ENCODE measurements at regions not wholly inside any gene's neighbourhood (a gene's known extent, or its start where the extent isn't known, plus 50 kb on each side); places are given as distances from the start of the nearest gene placed in this dataset.

DNA sequence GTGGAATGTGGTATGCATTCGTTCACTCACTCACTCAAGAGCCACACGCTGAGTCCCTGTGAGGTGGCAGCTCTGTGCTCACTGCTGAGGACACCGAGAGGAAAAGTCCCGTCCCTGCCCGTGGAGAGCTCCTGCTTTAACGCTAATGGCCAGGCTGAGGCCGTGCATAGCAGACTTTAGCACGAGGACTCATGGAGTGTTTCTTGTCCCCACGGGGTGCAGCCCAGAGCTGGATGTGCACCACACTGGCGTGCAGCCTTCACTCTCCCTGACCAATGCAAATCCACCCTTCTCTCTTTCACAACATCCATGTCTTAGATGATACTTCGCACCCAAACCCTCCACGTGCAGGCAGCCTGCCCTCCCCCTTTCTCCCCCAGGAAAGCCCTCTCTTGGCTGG is 159.6 kb upstream of the ZNF536 start:
- ATAC-seq: no peak
- Mint-ChIP-seq H3K9me3 (ENCODE audit: low read depth) (no peaks in the 10 kb centered on the region), H3K27ac (no peak overlapping the region), H3K4me1 (peaks cover 5% of the 10 kb centered on the region), H3K27me3 (peaks cover 4% of the 10 kb centered on the region), H3K4me3 (no peak overlapping the region), H3K36me3 (no peaks in the 10 kb centered on the region)
- CTCF ChIA-PET: no interaction called here
- DNase-seq: no peak

DNA sequence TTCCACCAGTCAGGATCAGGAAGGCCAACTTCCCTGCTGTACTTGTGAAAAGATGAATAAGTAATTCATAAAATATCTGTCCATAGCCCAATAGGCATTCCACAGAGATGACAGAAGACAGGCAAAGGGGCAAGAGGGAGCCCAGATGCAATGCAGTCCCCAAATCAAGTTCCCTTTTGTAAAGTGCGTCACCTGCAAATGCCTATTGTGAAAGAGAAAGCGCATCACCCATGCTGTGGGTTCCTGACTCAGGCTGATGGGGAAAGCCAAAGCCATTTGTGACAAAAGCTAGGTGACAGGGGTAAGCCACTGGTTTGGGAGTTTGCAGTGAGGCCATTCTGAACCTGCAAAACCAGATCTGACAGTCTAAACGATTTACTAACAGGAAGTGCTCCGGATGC is 157.5 kb upstream of the ZNF536 start:
- ATAC-seq (peak; percentile 51), DNase-seq (peak; percentile 66)
- Mint-ChIP-seq H3K9me3 (ENCODE audit: low read depth) (no peaks in the 10 kb centered on the region), H3K4me1 (peaks cover 5% of the 10 kb centered on the region), H3K4me3 (no peak overlapping the region), H3K27me3 (peaks cover 4% of the 10 kb centered on the region), H3K36me3 (no peaks in the 10 kb centered on the region), H3K27ac (no peak overlapping the region)
- CTCF ChIA-PET: no interaction called here

GRCh38 chr19:30215248-30215647 is 156.9 kb upstream of the ZNF536 start:
- ATAC-seq (no peak), DNase-seq (no peak)
- H3K36me3 Mint-ChIP-seq: no peaks in the 10 kb centered on the region
- peaks cover 4% of the 10 kb centered on the region for H3K27me3 Mint-ChIP-seq
- H3K27ac Mint-ChIP-seq: no peak overlapping the region
- H3K9me3 Mint-ChIP-seq (ENCODE audit: low read depth): no peaks in the 10 kb centered on the region
- no peak overlapping the region for H3K4me3 Mint-ChIP-seq
- peaks cover 5% of the 10 kb centered on the region for H3K4me1 Mint-ChIP-seq
- CTCF ChIA-PET: no interaction called here

DNA sequence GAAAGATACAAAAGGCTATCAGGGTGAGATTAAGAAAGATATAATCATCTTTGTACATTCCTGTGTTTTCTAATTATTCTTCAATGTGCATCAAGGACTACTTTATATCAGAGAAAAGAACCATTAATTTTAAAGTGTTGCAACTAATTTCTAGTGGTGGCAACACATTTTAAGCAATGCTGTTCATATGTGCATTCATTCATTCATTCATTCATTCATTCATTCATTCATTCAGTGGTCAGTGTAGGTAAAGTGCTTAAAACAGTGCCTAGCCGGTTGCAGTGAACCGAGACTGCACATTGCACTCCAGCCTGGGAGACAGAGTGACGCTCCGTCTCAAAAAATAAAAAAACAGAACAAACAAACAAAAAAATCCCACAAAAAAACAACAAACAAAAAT is 155.7 kb upstream of the ZNF536 start:
- DNase-seq: no peak
- H3K27ac Mint-ChIP-seq: no peak overlapping the region
- H3K36me3 Mint-ChIP-seq: no peaks in the 10 kb centered on the region
- H3K27me3 Mint-ChIP-seq: peaks cover 7% of the 10 kb centered on the region
- no peak overlapping the region for H3K4me3 Mint-ChIP-seq
- H3K9me3 Mint-ChIP-seq (ENCODE audit: low read depth): no peaks in the 10 kb centered on the region
- CTCF ChIA-PET: no interaction called here
- peaks cover 5% of the 10 kb centered on the region for H3K4me1 Mint-ChIP-seq
- ATAC-seq: no peak

DNA sequence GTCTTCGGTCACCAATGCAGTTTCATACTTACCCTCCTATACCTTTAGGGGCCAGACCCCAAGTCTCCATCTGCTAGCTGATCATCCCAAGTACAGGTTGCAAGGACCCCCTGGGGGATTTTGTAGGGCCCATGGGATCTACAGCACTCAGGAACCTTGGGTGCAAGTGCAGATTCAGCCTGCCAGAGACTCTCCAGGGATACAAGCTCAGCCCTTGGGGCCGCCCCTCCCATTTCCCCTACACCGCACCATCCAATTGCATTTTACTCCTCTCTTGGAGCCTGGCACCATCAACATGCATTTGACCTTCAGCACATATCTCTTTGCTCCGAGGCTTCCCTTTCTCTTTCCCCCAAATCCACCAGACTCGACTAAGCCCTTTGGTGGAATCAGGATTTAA is 154.7 kb upstream of the ZNF536 start:
- ATAC-seq (no peak), DNase-seq (no peak)
- H3K36me3 Mint-ChIP-seq: no peaks in the 10 kb centered on the region
- CTCF ChIA-PET: no interaction called here
- H3K9me3 Mint-ChIP-seq (ENCODE audit: low read depth): no peaks in the 10 kb centered on the region
- no peak overlapping the region for H3K4me3 Mint-ChIP-seq
- peaks cover 14% of the 10 kb centered on the region for H3K27me3 Mint-ChIP-seq
- H3K27ac Mint-ChIP-seq: no peak overlapping the region
- peaks cover 5% of the 10 kb centered on the region for H3K4me1 Mint-ChIP-seq

DNA sequence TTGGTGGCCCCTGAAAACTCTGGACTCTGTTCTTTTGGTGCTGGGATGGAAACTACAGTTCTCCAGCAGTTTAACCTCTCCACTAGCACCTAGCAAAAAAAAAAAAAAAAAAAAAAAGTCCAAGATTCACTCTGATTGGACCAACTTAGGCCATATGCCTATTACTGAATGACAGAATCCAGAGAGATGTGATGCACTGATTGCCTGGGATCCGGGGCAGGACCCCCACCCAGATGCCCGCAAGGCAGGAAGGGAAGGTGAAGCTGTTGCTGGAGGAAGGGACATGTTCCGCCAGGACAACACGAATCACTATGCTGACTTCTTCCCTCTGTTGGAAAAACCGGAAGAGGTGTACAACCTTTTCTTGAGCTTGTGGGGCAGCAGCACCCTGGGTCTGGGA is 152.5 kb upstream of the ZNF536 start:
- H3K4me3 Mint-ChIP-seq: no peak overlapping the region
- CTCF ChIA-PET: no interaction called here
- H3K4me1 Mint-ChIP-seq: peaks cover 4% of the 10 kb centered on the region
- peaks cover 33% of the 10 kb centered on the region for H3K27me3 Mint-ChIP-seq
- no peak for DNase-seq
- H3K36me3 Mint-ChIP-seq: no peaks in the 10 kb centered on the region
- H3K9me3 Mint-ChIP-seq (ENCODE audit: low read depth): no peaks in the 10 kb centered on the region
- no peak overlapping the region for H3K27ac Mint-ChIP-seq
- no peak for ATAC-seq

GRCh38 chr19:30221176-30221575 is 151.0 kb upstream of the ZNF536 start:
- Mint-ChIP-seq H3K27me3 (peaks cover 40% of the 10 kb centered on the region), H3K27ac (no peak overlapping the region), H3K36me3 (peaks cover 5% of the 10 kb centered on the region), H3K9me3 (ENCODE audit: low read depth) (no peaks in the 10 kb centered on the region), H3K4me3 (no peak overlapping the region), H3K4me1 (peaks cover 8% of the 10 kb centered on the region)
- CTCF ChIA-PET: interaction anchor here (0.8 kb wide), 1 partner anchor 12 kb away, joined by 3 read pairs; no protein-coding TSS in a partner anchor
- no peak for DNase-seq
- no peak for ATAC-seq

DNA sequence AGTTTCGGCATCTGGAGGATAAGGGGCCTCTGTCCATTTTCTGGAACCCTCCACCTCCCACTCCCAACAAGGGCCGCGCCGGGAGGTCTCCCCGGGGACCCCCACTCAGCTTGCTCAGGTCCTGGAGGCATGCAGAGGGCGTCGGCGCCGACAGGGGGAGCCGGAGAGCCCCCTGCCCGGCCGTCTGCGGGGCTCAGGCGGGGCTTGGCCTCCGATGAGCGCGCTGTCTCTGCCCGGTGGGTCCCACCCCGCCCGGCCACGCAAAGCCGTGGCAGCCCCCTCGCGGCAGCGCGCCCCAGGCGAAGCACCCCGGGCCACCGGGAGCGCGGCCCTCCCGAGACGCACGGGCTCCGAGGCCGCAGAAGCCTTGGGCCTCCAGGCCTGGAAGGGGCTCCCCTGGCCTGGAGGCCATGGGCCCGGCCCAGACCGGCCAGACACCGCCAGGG is 149.7 kb upstream of the ZNF536 start:
- peaks cover 50% of the 10 kb centered on the region for H3K27me3 Mint-ChIP-seq
- H3K4me3 Mint-ChIP-seq: no peak overlapping the region
- H3K27ac Mint-ChIP-seq: no peak overlapping the region
- H3K9me3 Mint-ChIP-seq (ENCODE audit: low read depth): no peaks in the 10 kb centered on the region
- CTCF ChIA-PET: no interaction called here
- DNase-seq: no peak
- peak; percentile 30 for ATAC-seq
- H3K4me1 Mint-ChIP-seq: peaks cover 15% of the 10 kb centered on the region
- H3K36me3 Mint-ChIP-seq: peaks cover 5% of the 10 kb centered on the region

DNA sequence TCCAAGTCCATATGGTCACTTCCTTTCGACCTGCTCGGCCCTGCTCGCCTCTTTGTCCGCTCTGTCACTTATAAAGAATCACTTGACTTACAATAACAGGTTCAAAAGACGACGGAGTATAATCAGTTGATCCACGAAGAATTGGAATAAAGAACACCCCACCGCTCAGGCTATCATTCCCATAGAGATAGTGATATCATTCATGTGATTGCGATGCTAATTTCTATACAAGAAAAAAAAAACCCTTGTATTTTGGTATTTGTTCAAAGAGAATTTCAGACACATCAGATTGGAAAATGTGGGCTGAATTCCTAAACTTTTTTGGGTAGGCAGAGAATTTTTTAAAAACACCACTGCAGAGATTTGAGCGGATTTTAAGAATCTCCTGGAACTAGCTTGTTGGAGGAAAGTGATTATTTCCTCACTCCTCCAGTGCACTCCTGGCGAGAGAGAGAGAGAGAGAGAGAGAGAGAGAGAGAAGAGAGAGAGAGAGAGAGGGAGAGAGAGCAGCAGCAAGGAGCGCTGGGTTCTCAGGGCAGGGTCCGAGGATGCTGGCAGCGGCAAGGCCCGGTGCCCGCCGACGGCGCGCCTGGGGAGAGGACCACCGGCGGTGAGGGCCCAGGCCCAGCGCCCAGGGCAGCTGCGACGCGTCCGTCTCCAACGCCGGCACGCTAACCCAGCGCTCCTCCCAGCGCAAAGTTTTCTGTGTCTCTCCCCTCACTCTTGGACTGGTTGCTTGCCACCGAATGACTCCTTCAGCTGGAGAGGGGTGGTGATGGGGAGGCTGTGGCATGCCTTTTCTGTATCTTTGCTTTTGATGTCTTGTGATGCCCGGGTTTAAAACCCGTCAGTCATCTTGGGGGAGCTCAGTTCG is 149.0 kb upstream of the ZNF536 start:
- peaks cover 5% of the 10 kb centered on the region for H3K36me3 Mint-ChIP-seq
- CTCF ChIA-PET: no interaction called here
- H3K27ac Mint-ChIP-seq: peak overlapping the region; percentile 59
- H3K4me1 Mint-ChIP-seq: peaks cover 15% of the 10 kb centered on the region
- DNase-seq (no peak), ATAC-seq (no peak)
- H3K9me3 Mint-ChIP-seq (ENCODE audit: low read depth): no peaks in the 10 kb centered on the region
- no peak overlapping the region for H3K4me3 Mint-ChIP-seq
- peaks cover 54% of the 10 kb centered on the region for H3K27me3 Mint-ChIP-seq

GRCh38 chr19:30223866-30224688 is 148.1 kb upstream of the ZNF536 start:
- H3K9me3 Mint-ChIP-seq (ENCODE audit: low read depth): no peaks in the 10 kb centered on the region
- peak overlapping the region; percentile 74 for H3K27ac Mint-ChIP-seq
- peaks cover 62% of the 10 kb centered on the region for H3K27me3 Mint-ChIP-seq
- CTCF ChIA-PET: no interaction called here
- no peak overlapping the region for H3K4me3 Mint-ChIP-seq
- DNase-seq (no peak), ATAC-seq (no peak)
- peaks cover 5% of the 10 kb centered on the region for H3K36me3 Mint-ChIP-seq
- peaks cover 19% of the 10 kb centered on the region for H3K4me1 Mint-ChIP-seq

DNA sequence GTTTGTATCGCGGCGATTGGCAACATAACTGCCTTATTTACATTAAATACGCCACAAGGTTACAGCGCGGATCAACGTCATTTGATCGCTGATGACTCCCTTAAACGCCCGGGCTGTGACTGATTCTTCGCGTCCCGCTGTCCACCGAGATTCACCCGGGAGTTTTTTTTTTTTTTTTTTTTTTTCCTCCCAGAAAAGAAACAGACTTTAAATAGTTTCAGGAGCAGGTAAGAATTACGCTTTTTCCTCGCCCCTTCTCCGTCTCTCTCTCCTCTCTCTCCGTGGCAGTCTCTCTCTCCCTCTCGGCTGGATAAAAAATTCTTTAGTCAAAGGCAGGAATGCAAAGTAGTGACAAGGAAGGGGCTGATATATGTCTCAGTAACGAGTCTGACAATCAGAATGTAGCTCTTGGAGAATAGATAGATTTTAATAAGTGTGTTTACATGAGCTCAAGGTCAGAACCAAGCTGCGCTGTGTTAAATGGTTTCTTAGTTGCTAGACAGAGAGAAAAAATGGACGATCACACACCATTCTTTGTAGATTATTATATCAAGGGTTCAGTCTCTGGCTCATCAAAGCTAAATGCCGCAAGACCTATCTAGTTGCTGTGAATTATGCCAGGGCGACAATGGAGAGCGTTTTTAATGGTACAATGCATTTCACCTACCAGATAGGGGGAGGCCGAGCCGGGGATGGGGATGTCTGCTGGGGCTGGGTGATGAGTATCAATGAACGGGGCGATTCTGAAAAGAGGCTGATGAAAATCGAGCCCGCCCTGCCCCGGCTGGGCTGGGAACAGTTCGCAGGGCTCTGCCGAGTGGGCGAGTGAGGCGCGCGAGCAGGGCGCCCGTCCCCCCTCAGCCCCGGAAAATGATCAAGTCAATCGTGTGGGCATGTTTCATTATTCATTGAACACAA is 147.2 kb upstream of the ZNF536 start:
- peak overlapping the region; percentile 74 for H3K27ac Mint-ChIP-seq
- CTCF ChIA-PET: no interaction called here

GRCh38 chr19:30225676-30226463 is 146.3 kb upstream of the ZNF536 start:
- peaks cover 19% of the 10 kb centered on the region for H3K4me1 Mint-ChIP-seq
- H3K36me3 Mint-ChIP-seq: peaks cover 5% of the 10 kb centered on the region
- H3K27me3 Mint-ChIP-seq: peaks cover 77% of the 10 kb centered on the region
- H3K27ac Mint-ChIP-seq: peak overlapping the region; percentile 24
- CTCF ChIA-PET: no interaction called here
- H3K4me3 Mint-ChIP-seq: no peak overlapping the region
- H3K9me3 Mint-ChIP-seq (ENCODE audit: low read depth): no peaks in the 10 kb centered on the region
- no peak for ATAC-seq
- DNase-seq: no peak

More for the DNA sequence above, 147.2 kb upstream of the ZNF536 start:
- ATAC-seq: no peak
- Mint-ChIP-seq H3K4me1 (peaks cover 19% of the 10 kb centered on the region), H3K36me3 (peaks cover 5% of the 10 kb centered on the region), H3K27me3 (peaks cover 69% of the 10 kb centered on the region), H3K9me3 (ENCODE audit: low read depth) (no peaks in the 10 kb centered on the region), H3K4me3 (peak overlapping the region; percentile 45)
- no peak for DNase-seq
